ENCODE measurements at regions not wholly inside any gene's neighbourhood (a gene's known extent, or its start where the extent isn't known, plus 50 kb on each side); places are given as distances from the start of the nearest gene placed in this dataset.

- Histone ChIP-seq H3K4me1 (replicated peaks in 1 of 4; ENCODE audit: control insufficient read depth in 3 of 4, insufficient read depth in 4 of 4, low read length in 3 of 4) (no peaks in the 10 kb centered on the region), H3K27me3 (replicated peaks in 1 of 4; ENCODE audit: control insufficient read depth in 3 of 4, extremely low read depth in 1 of 4, insufficient read depth in 3 of 4, low read length in 3 of 4) (no peaks in the 10 kb centered on the region), H3K56ac (replicated peaks; ENCODE audit: insufficient read length, low read depth, low read length) (no peak overlapping the region), H2BK15ac (ENCODE audit: low read length) (no peak overlapping the region), H3K9me3 (ENCODE audit: insufficient read depth in 2 of 2, low read depth in 1 of 2, low read length in 1 of 2) (no peaks in the 10 kb centered on the region), H2AFZ (ENCODE audit: low read length) (no peak overlapping the region), H4K91ac (replicated peaks; ENCODE audit: insufficient read length, low read length) (no peak overlapping the region), H3K18ac (ENCODE audit: extremely low read depth, low read length) (no peak overlapping the region), H4K20me1 (replicated peaks in 1 of 2; ENCODE audit: control insufficient read depth in 1 of 2, insufficient read depth in 2 of 2, low read length in 2 of 2) (no peaks in the 10 kb centered on the region), H2BK5ac (ENCODE audit: low read depth, low read length) (no peak overlapping the region), H3K79me2 (ENCODE audit: control insufficient read depth in 1 of 2, insufficient read depth in 2 of 2, low read length in 2 of 2) (no peaks in the 10 kb centered on the region), H3K27ac (ENCODE audit: low read depth, low read length) (no peak overlapping the region), H3K14ac (ENCODE audit: insufficient read length) (no peak overlapping the region), H2BK20ac (ENCODE audit: low read length) (no peak overlapping the region), H2BK12ac (ENCODE audit: low read depth, low read length) (no peak overlapping the region), H4K8ac (ENCODE audit: extremely low read depth, insufficient read depth, low read length) (no peak overlapping the region), H3K79me1 (ENCODE audit: low read depth, low read length) (no peaks in the 10 kb centered on the region), H3K23ac (ENCODE audit: insufficient read length) (no peak overlapping the region), H3K4me3 (ENCODE audit: extremely low read depth in 1 of 4, insufficient read depth in 2 of 4, low read depth in 3 of 4, low read length in 4 of 4) (no peak overlapping the region), H3K9ac (replicated peaks in 1 of 4; ENCODE audit: extremely low read depth in 1 of 4, low read depth in 3 of 4, low read length in 3 of 4) (no peak overlapping the region), H3K23me2 (ENCODE audit: low read depth, low read length) (no peaks in the 10 kb centered on the region), H2AK5ac (ENCODE audit: low read depth, low read length) (no peak overlapping the region), H3K36me3 (ENCODE audit: control insufficient read depth in 2 of 4, insufficient read depth in 4 of 4, low read length in 3 of 4) (no peaks in the 10 kb centered on the region), H3K4me2 (ENCODE audit: insufficient read depth in 1 of 2, low read depth in 2 of 2, low read length in 2 of 2) (no peak overlapping the region), H3K4ac (replicated peaks; ENCODE audit: insufficient read length, low read depth, low read length) (no peak overlapping the region), H2BK120ac (replicated peaks; ENCODE audit: low read depth, low read length) (no peak overlapping the region), H4K5ac (ENCODE audit: insufficient read length, low read depth, low read length) (no peak overlapping the region)
- DNase-seq (ENCODE audit: low read depth in 1 of 2, low spot score in 2 of 2): no peak
- POLR2A ChIA-PET (ENCODE audit: partially characterized antibody): no interaction called here
- no peak for FAIRE-seq
- CTCF ChIA-PET (ENCODE audit: partially characterized antibody): no interaction called here
- TF ChIP-seq RNF2 (IDR thresholded peaks at IDR 0.05; ENCODE audit: borderline replicate concordance, low read depth, low read length, missing control alignments, poor library complexity, severe bottlenecking) (no peak), POLR2A (IDR thresholded peaks at IDR 0.05; ENCODE audit: control extremely low read depth in 1 of 2, low read depth in 2 of 2, low read length in 2 of 2) (no peak), CTBP2 (IDR thresholded peaks at IDR 0.05; ENCODE audit: borderline replicate concordance, insufficient read depth, insufficient read length, low read length) (no peak), CHD2 (IDR thresholded peaks at IDR 0.05; ENCODE audit: low read length) (no peak), BACH1 (IDR thresholded peaks at IDR 0.05; ENCODE audit: low read length) (no peak), KDM4A (IDR thresholded peaks at IDR 0.05; ENCODE audit: low read depth, low read length, severe bottlenecking) (no peak), SP4 (IDR thresholded peaks at IDR 0.05; ENCODE audit: low read length) (no peak), TAF1 (IDR thresholded peaks at IDR 0.05; ENCODE audit: low read depth, low read length) (no peak), RBBP5 (IDR thresholded peaks at IDR 0.05; ENCODE audit: borderline replicate concordance, low read depth, low read length) (no peak), TCF12 (IDR thresholded peaks at IDR 0.05; ENCODE audit: low read depth, low read length) (no peak), CBX8 (IDR thresholded peaks at IDR 0.05; ENCODE audit: borderline replicate concordance, low read depth, low read length) (no peak), CBX5 (IDR thresholded peaks at IDR 0.05; ENCODE audit: low read depth, low read length) (no peak), ZNF274 (IDR thresholded peaks at IDR 0.05; ENCODE audit: borderline replicate concordance, extremely low read depth, low read length) (no peak)
- WGBS, 2 experiments (ENCODE audit: extremely low coverage in 1 of 2, insufficient coverage in 1 of 2, insufficient read length in 1 of 2, insufficient replicate concordance in 2 of 2, low coverage in 1 of 2, low lambda C conversion rate in 2 of 2, missing lambda C conversion rate in 1 of 2): 94% methylated on average over 2 of the region's 2 CpGs; no CpG with 5 or more reads in 1 of the 2 experiments
These were observed 1365.9 kb downstream of the GRIK2 start for GRCh38 chr6:102759415-102759814.

Measured in H1 (cell line).